Stimulated activated CD4-positive, alpha-beta T cell treated with anti-CD3 and anti-CD28 coated beads, Interleukin-1b, Interleukin-23, amount 100 ng/mL, for 1 hour (primary cell): ENCODE measurements at regions not wholly inside any gene's neighbourhood (a gene's known extent, or its start where the extent isn't known, plus 50 kb on each side); places are given as distances from the start of the nearest gene placed in this dataset.

Experiments used
- DNase-seq, 2 donors: peaks; one replicate each; pipeline ENCODE4 v3.0.0-alpha.2; 2020; ENCODE audit warnings: low read depth in 2 of 2

- no peak for DNase-seq
Measured at GRCh38 chr20:40806929-40807820, 118.1 kb upstream of the MAFB start.

GRCh38 chr20:40807821-40808170 lies 118.8 kb upstream of the MAFB start:
- no peak for DNase-seq

- DNase-seq, result no peak
Measured at GRCh38 chr20:40808936-40809335, 119.9 kb upstream of the MAFB start.

DNA sequence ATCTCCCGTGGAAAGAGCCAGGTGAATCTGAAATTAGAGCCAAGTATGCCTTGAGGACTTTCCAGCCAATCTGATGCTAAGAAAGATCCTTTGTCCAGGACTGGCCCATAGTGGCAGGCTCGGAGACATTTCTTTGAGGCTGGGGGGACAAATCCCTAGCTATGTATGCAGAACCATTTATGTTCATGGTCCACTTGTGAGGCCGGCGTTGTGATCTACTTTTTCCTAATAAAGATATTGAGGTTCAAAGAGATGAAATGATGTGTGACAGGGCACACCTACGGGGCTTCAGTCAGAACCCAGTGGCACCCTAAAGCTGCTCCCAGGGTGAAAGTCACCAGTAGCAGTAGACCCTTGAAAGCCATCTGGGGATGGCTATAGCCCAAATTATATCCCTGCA lies 120.3 kb upstream of the MAFB start:
- DNase-seq, result no peak

- no peak for DNase-seq
Measured at GRCh38 chr20:40810332-40811000, 121.4 kb upstream of the MAFB start.

- no peak for DNase-seq
Measured at GRCh38 chr20:40811004-40811403, 122.0 kb upstream of the MAFB start.

DNA sequence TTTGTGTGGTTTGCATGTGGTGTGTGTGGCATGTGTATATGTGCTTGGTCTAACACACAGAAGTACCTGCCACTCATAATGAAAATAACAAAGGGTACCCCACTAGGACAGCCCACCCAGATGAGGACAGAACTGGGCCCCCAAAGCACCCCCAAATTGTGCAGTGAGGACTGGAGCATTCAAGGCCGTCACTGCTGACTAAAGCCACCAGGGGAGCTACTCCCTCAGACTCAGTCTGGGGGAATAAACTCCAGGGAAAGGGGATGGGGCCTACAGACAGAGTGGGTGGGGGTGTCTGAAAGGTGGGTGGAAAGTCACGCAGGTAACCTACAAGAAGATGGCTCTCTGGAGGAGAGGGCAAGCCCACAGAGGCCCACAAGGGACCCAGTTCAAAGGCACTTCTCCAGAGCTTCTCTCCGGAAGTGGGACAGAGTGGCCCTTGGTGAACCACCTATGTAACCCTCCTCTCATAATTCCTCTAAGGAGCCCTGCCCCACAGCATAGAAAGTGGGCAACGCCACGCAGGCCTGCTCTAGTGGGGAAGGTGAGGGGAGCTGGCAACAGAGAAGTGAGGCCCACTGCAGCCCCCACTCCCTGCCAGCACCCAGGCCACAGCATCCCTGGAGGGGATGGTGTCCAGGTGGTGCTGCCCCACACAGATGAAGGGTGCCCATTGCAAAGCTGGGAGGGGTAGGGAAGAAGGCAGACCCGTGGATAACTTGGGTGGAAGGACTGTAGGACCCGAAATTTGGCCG lies 122.8 kb upstream of the MAFB start:
- no peak for DNase-seq

GRCh38 chr20:40812415-40812925 lies 123.4 kb upstream of the MAFB start:
- DNase-seq, result no peak

DNA sequence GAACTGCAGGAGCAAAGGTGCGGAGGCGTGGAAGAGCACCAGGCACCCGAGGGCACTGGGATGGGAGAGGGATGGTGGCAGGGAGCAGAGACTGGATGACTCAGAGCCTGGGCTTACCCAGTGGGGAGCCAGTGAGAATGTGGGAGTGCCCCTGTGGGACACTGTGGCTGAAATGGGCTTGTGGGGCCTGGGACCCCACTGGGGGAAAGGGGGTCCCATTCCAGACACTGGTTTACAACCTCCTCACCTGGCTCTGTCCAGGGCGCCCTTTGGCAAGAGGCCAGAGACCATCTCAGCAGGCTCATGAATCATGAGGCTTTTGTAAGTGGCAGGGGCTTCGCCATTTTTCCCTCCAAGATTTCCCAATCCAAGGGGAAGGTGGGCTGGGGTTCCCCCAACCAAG lies 124.0 kb upstream of the MAFB start:
- no peak for DNase-seq

GRCh38 chr20:40813708-40814630 lies 124.9 kb upstream of the MAFB start:
- no peak for DNase-seq

DNA sequence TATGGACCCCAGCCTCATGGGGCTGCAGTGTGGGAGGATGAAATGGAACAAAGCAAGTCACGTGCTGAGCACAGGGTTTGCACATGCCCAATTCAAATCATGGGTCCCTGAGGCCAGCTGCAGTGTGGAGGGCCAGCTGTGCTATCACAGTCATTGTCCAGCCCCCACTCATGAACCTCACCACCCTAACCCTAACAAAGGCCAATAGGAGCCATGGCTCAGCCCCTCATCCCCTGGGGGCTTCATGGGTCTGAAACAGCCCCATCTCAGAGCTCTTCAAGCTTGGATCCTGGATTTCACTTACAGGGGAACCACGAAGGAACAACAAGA lies 125.6 kb upstream of the MAFB start:
- no peak for DNase-seq

DNA sequence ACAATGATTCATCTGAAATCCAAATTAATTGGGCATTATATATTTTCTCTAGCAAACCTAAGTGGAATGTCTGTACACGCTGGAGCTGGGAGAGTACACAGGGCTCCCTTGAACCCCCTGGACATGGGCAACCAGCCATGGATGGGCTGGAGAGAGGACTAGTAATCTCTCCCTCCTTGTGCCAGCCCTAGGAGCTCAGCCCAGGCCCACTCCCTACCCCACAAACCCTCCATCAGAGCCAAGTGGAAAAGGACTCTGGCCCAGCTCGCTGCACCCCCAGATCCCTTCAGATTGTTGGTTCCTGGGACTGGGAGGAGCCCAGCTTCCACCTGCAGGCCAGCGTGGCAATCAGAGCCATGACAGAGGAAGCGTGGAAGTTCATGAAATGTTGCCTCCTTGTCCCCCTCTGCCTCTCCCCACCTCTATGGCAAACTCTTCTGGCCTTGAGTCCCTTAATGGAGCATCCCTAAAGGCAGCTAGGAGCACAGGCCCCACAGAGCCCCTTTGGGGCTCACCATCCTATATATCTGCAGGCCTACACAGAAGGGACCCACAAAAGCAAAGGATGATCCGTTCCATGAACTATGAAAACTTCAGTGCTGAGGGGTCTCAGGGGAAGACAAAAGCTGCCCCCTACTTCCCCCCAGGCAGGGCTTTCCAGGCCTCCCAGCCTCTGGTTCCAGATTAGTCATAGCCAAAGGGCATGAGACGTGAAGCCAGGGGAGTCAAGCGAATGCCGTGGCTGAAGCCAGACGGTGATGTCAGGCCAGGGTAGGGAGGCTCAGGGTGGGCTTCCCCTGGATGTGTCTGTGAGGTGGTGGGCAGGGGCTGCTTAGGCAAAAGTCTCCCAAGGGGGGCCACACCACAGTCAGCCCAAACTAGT lies 126.4 kb upstream of the MAFB start:
- DNase-seq, result no peak

- no peak for DNase-seq
Measured at GRCh38 chr20:40816039-40816352, 127.0 kb upstream of the MAFB start.

- DNase-seq, result no peak
Measured at GRCh38 chr20:40821429-40821828, 132.4 kb upstream of the MAFB start.

GRCh38 chr20:40826699-40827098 lies 137.7 kb upstream of the MAFB start:
- DNase-seq, result no peak

DNA sequence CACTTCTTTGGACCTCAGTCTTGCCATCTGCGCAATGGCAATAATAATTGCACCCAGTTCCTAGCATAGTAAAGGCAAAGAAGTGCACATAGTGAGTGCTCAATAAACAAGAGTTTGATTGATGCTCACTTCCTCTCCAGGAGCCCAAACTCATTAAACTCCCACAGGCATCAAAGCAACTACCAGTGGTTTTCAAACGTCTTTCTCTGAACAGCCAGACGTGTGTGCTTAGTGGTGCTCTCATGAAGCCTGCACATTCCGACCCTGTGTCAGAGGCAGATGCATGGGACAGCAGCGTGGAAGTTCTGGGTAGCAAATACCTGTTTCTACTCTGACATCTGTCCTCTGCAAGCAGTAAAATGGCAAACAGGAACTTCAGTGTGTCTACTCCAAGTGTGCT lies 146.3 kb upstream of the MAFB start:
- no peak for DNase-seq

DNA sequence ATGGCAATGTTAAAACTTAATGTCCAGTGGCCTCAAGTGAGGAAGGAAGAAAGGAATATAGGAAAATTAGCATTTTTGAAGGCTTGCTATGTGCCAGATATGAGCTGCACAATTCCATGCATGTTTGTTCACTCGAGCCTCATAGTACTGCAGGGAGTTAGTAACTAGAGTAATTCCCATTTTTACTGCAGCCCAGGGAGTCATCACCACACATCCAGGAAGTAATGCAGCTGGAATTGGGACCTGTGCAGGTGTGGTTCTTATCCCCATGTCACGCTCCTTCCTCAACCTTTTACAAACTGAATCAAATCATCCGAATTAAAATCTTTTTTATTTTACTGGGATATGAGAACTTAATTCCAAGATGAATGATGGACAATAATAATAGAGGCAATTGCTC lies 149.5 kb upstream of the MAFB start:
- DNase-seq, result no peak

DNA sequence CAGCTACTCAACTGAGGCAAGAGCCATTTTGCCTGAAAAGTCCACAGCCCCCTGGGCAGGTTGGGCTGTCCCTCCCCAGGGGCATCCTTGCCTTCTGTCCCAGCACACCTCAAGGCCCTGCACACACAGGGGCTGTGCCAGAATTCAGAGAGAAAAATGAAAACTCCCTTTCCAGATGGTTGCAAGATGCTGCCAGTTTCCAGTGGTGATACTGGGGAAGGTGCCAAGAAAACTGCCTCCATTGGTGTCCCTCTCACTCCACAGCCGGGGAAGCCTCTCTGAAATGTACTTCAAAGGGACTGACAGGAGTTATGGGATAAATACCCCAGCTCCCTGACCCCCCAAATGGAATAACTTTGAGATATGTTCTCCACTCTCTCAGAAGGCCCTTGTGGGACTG lies 154.2 kb upstream of the MAFB start:
- DNase-seq, result no peak

- DNase-seq, result no peak
Measured at GRCh38 chr20:40844332-40844731, 155.3 kb upstream of the MAFB start.

DNA sequence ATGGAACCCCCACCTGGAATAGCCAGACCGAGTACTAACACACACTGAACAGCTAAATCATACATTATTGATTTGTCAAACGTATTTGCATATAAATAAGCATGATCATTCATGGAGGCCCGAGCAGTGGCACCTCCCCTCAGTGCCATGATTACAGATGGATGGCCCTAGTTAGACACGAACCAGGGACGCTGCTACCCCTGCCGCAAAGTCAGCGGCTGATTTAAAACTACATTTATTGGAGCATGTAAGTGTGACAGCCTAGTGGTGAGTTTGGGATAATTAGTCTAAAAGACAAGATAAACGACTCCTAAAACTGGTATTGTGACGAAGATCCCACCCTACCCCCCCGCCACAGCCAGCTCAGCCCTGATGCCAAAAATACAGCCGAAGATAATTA lies 159.1 kb upstream of the MAFB start:
- DNase-seq, result no peak

GRCh38 chr20:40848526-40848925 lies 159.5 kb upstream of the MAFB start:
- no peak for DNase-seq
